Neuronal stem cell (in vitro differentiated cells): ENCODE measurements at regions not wholly inside any gene's neighbourhood (a gene's known extent, or its start where the extent isn't known, plus 50 kb on each side); places are given as distances from the start of the nearest gene placed in this dataset.
"Not testable (repeated sequence)": the region's sequence is repeated elsewhere in the genome, so short reads cannot be mapped to it uniquely, and the experiment has no call there.

Experiments
- DNase-seq: peaks from one replicate; pipeline ENCODE4 v3.0.0-alpha.2; 2013; ENCODE audit warnings: low spot score
- H2AFZ ChIP-seq: one replicate; pipeline ENCODE4 v1.6.1; 2013; ENCODE audit warnings: mild to moderate bottlenecking, low read length, inconsistent platforms
- H2AK5ac ChIP-seq: 2 replicates; pipeline ENCODE4 v1.6.1; 2013; ENCODE audit warnings: low read depth, mild to moderate bottlenecking, inconsistent platforms, low read length, moderate library complexity, mixed read lengths
- H2BK120ac ChIP-seq: 2 replicates; pipeline ENCODE4 v1.6.1; 2013; ENCODE audit warnings: low read depth, mild to moderate bottlenecking, inconsistent platforms, low read length, moderate library complexity, mixed read lengths
- H2BK12ac ChIP-seq: one replicate; pipeline ENCODE4 v1.6.1; 2013; ENCODE audit warnings: low read length, inconsistent platforms
- H2BK15ac ChIP-seq: 2 replicates; pipeline ENCODE4 v1.6.1; 2013; ENCODE audit warnings: mild to moderate bottlenecking, low read length, inconsistent platforms, mixed read lengths
- H2BK5ac ChIP-seq: one replicate; pipeline ENCODE4 v1.6.1; 2013; ENCODE audit warnings: inconsistent platforms, mild to moderate bottlenecking, low read length, moderate library complexity
- H3K14ac ChIP-seq: one replicate; pipeline ENCODE4 v1.6.1; 2013; ENCODE audit warnings: low read length, inconsistent platforms
- H3K18ac ChIP-seq: 2 replicates; pipeline ENCODE4 v1.6.1; 2013; ENCODE audit warnings: low read length, inconsistent platforms
- H3K23ac ChIP-seq: 2 replicates; pipeline ENCODE4 v1.6.1; 2013; ENCODE audit warnings: low read depth, mild to moderate bottlenecking, mixed read lengths, low read length, inconsistent platforms; ENCODE audit not compliant: poor library complexity
- H3K27ac ChIP-seq: replicated peaks from 3 replicates; pipeline ENCODE4 v1.5.1; 2013; ENCODE audit warnings: low read length, inconsistent platforms
- H3K27me3 ChIP-seq, 3 experiments: 2 replicates each; pipeline ENCODE4 v1.6.1; 2013; ENCODE audit warnings: low read length in 3 of 3, mild to moderate bottlenecking in 2 of 3, inconsistent platforms in 1 of 3, low read depth in 1 of 3, mixed read lengths in 1 of 3, moderate library complexity in 1 of 3; ENCODE audit not compliant: control insufficient read depth in 3 of 3, insufficient read depth in 3 of 3
- H3K36me3 ChIP-seq, 2 donors: replicated peaks in 1 of 2; 2 replicates each; pipeline ENCODE4 v1.6.1; 2013; ENCODE audit warnings: low read length in 2 of 2; ENCODE audit not compliant: control insufficient read depth in 2 of 2, insufficient read depth in 2 of 2
- H3K4ac ChIP-seq: 2 replicates; pipeline ENCODE4 v1.6.1; 2013; ENCODE audit warnings: inconsistent platforms, mild to moderate bottlenecking, low read length, moderate library complexity
- H3K4me1 ChIP-seq, 2 donors: 1 replicate in 1 of 2; 2 replicates in 1 of 2; pipeline ENCODE4 v1.6.1; 2013; ENCODE audit warnings: low read length in 2 of 2, low read depth in 1 of 2; ENCODE audit not compliant: control insufficient read depth in 2 of 2, insufficient read depth in 1 of 2
- H3K4me2 ChIP-seq: one replicate; pipeline ENCODE4 v1.6.1; 2013; ENCODE audit warnings: mild to moderate bottlenecking, low read length, inconsistent platforms; ENCODE audit not compliant: insufficient read depth, poor library complexity, severe bottlenecking
- H3K4me3 ChIP-seq, 2 donors: 2 replicates each; pipeline ENCODE4 v1.5.1; 2013; ENCODE audit warnings: low read length in 2 of 2, mild to moderate bottlenecking in 2 of 2, inconsistent platforms in 1 of 2, moderate library complexity in 1 of 2
- H3K79me1 ChIP-seq: one replicate; pipeline ENCODE4 v1.6.1; 2013; ENCODE audit warnings: low read depth, mild to moderate bottlenecking, inconsistent platforms, low read length, moderate library complexity
- H3K9ac ChIP-seq: one replicate; pipeline ENCODE4 v1.6.1; 2013; ENCODE audit warnings: mild to moderate bottlenecking, low read depth, low read length, inconsistent platforms; ENCODE audit not compliant: poor library complexity
- H3K9me3 ChIP-seq, 2 donors: replicated peaks in 1 of 2; 2 replicates each; pipeline versions ENCODE3 to v1.6.1; 2013; ENCODE audit warnings: low read length in 2 of 2, mild to moderate bottlenecking in 2 of 2, inconsistent platforms in 1 of 2, low read depth in 1 of 2, mixed read lengths in 1 of 2, moderate library complexity in 1 of 2; ENCODE audit not compliant: control insufficient read depth in 2 of 2, insufficient read depth in 1 of 2
- H4K8ac ChIP-seq: one replicate; pipeline ENCODE4 v1.6.1; 2013; ENCODE audit warnings: low read depth, mild to moderate bottlenecking, inconsistent platforms, low read length, moderate library complexity
- H4K91ac ChIP-seq: one replicate; pipeline ENCODE4 v1.6.1; 2013; ENCODE audit warnings: low read length, low read depth, mild to moderate bottlenecking, inconsistent platforms; ENCODE audit not compliant: poor library complexity
- WGBS, 2 donors: extraction: QIAGEN DNeasy Blood & Tissue Kit; methylation state at CpG; one replicate each; pipeline ENCODE4 v1.1.7; 2013; ENCODE audit warnings: missing lambda C conversion rate in 2 of 2, mixed read lengths in 1 of 2; ENCODE audit not compliant: insufficient read length in 2 of 2, insufficient replicate concordance in 1 of 2; ENCODE audit errors: extremely low coverage in 2 of 2; 5-methylcytosine and 5-hydroxymethylcytosine counted together

- H3K18ac ChIP-seq, result no peak overlapping the region
- H2BK12ac ChIP-seq, result no peak overlapping the region
- no peak overlapping the region for H2AK5ac ChIP-seq
- peaks cover 3 to 8% of the 10 kb centered on the region in 2 donors for H3K4me1 ChIP-seq
- no peak overlapping the region for H3K4ac ChIP-seq
- H3K9me3 ChIP-seq, result no peaks in the 10 kb centered on the region
- no peak overlapping the region for H2BK15ac ChIP-seq
- H4K91ac ChIP-seq, result no peak overlapping the region
- H3K79me1 ChIP-seq, result no peaks in the 10 kb centered on the region
- H3K27me3 ChIP-seq, result no peaks in the 10 kb centered on the region
- H2AFZ ChIP-seq, result no peak overlapping the region
- no peak overlapping the region for H3K23ac ChIP-seq
- H3K36me3 ChIP-seq, result no peaks in the 10 kb centered on the region
- H3K14ac ChIP-seq, result no peak overlapping the region
- H3K9ac ChIP-seq, result no peak overlapping the region
- no peak overlapping the region for H3K4me3 ChIP-seq
- no peak overlapping the region for H3K4me2 ChIP-seq
- no peak overlapping the region for H2BK5ac ChIP-seq
- H3K27ac ChIP-seq, result no peak overlapping the region
- H4K8ac ChIP-seq, result no peak overlapping the region
- no peak for DNase-seq
- no peak overlapping the region for H2BK120ac ChIP-seq
Observed at GRCh38 chr5:126280846-126281245, 142.4 kb upstream of the GRAMD2B start.

GRCh38 chr5:126284977-126285696, 138.1 kb upstream of the GRAMD2B start:
- H2BK12ac ChIP-seq, result no peak overlapping the region
- H3K4ac ChIP-seq, result no peak overlapping the region
- H3K79me1 ChIP-seq, result no peaks in the 10 kb centered on the region
- H2AFZ ChIP-seq, result no peak overlapping the region
- H4K91ac ChIP-seq, result no peak overlapping the region
- H3K4me3 ChIP-seq, result no peak overlapping the region
- no peaks in the 10 kb centered on the region for H3K36me3 ChIP-seq
- DNase-seq, result no peak
- H3K14ac ChIP-seq, result no peak overlapping the region
- no peak overlapping the region for H3K9ac ChIP-seq
- H3K18ac ChIP-seq, result no peak overlapping the region
- no peak overlapping the region for H2BK120ac ChIP-seq
- no peak overlapping the region for H2BK5ac ChIP-seq
- no peaks in the 10 kb centered on the region for H3K27me3 ChIP-seq
- no peaks in the 10 kb centered on the region for H3K9me3 ChIP-seq
- H3K27ac ChIP-seq, result no peak overlapping the region
- H2AK5ac ChIP-seq, result no peak overlapping the region
- H4K8ac ChIP-seq, result no peak overlapping the region
- H3K4me1 ChIP-seq, result peaks cover 3 to 8% of the 10 kb centered on the region in 2 donors
- H3K23ac ChIP-seq, result no peak overlapping the region
- no peak overlapping the region for H3K4me2 ChIP-seq
- H2BK15ac ChIP-seq, result no peak overlapping the region
- WGBS, 2 donors, result no CpG with 5 or more reads among the region's 6 CpGs

DNA sequence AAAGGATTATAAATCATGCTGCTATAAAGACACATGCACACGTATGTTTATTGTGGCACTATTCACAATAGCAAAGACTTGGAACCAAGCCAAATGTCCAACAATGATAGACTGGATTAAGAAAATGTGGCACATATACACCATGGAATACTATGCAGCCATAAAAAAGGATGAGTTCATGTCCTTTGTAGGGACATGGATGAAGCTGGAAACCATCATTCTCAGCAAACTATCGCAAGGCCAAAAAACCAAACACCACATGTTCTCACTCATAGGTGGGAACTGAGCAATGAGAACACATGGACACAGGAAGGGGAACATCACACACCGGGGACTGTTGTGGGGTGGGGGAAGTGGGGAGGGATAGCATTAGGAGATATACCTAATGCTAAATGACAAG, 127.1 kb upstream of the GRAMD2B start:
- not testable (repeated sequence) for H2BK12ac ChIP-seq, H3K23ac ChIP-seq, H3K18ac ChIP-seq, H2AK5ac ChIP-seq, DNase-seq, H2BK120ac ChIP-seq, H3K4me2 ChIP-seq, H3K27me3 ChIP-seq, H3K4me1 ChIP-seq, H3K27ac ChIP-seq, H4K8ac ChIP-seq, H3K4me3 ChIP-seq, H2BK5ac ChIP-seq, H3K4ac ChIP-seq, H3K9ac ChIP-seq, H3K14ac ChIP-seq, H4K91ac ChIP-seq, H3K36me3 ChIP-seq, H2AFZ ChIP-seq, H3K9me3 ChIP-seq, H3K79me1 ChIP-seq, H2BK15ac ChIP-seq
- no CpG with 5 or more reads among the region's 3 CpGs for WGBS, 2 donors

DNA sequence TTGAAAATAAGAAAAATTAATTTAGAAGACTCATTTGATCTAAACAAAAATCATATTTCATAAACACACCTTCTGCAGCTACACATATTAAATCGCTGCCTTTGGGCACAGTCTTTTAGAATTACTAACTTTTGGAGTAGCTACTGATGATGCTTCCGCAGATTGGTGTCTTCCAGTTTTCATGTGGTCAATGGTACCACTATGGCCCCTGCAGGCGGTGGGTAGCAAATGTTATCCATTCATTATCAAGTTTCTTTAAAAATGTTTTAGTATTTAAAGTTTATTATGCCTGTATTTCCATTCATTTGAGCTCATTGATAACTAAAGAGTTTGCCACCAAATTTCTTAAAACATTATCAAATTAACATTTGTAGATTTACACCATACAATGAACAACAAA, 122.9 kb upstream of the GRAMD2B start:
- H3K36me3 ChIP-seq, result no peaks in the 10 kb centered on the region
- H2BK15ac ChIP-seq, result no peak overlapping the region
- H3K4me3 ChIP-seq, result no peak overlapping the region
- no peak overlapping the region for H2AFZ ChIP-seq
- H3K79me1 ChIP-seq, result no peaks in the 10 kb centered on the region
- H3K4me2 ChIP-seq, result no peak overlapping the region
- no peak overlapping the region for H3K27ac ChIP-seq
- no peak overlapping the region for H3K9ac ChIP-seq
- H2BK5ac ChIP-seq, result no peak overlapping the region
- no peak overlapping the region for H2BK120ac ChIP-seq
- no peak overlapping the region for H4K91ac ChIP-seq
- no CpG with 5 or more reads among the region's 3 CpGs for WGBS, 2 donors
- no peaks in the 10 kb centered on the region for H3K27me3 ChIP-seq
- H3K4ac ChIP-seq, result no peak overlapping the region
- H2BK12ac ChIP-seq, result no peak overlapping the region
- no peak overlapping the region for H3K14ac ChIP-seq
- H2AK5ac ChIP-seq, result no peak overlapping the region
- no peak for DNase-seq
- H3K18ac ChIP-seq, result no peak overlapping the region
- no peak overlapping the region for H4K8ac ChIP-seq
- no peak overlapping the region for H3K23ac ChIP-seq
- no peaks in the 10 kb centered on the region for H3K4me1 ChIP-seq
- H3K9me3 ChIP-seq, result no peaks in the 10 kb centered on the region
